Stimulated activated effector memory CD8-positive, alpha-beta T cell treated with anti-CD3 and anti-CD28 coated beads, Interleukin-12 subunit alpha, Interleukin-12 subunit beta, amount 100 ng/mL, for 72 hours (primary cell): ENCODE measurements at regions not wholly inside any gene's neighbourhood (a gene's known extent, or its start where the extent isn't known, plus 50 kb on each side); places are given as distances from the start of the nearest gene placed in this dataset.

Experiments used
- ATAC-seq: fragments of 150-1000 bp; cut with Tn5 transposase; 2 replicates; pipeline ENCODE4 v1.10.0; 2021
- DNase-seq, 2 donors: peaks; one replicate each; pipeline ENCODE4 v3.0.0; 2021 to 2022; ENCODE audit warnings: low spot score in 2 of 2
- H3K27ac Mint-ChIP-seq: one replicate; pipeline ENCODE4 v1.8.0; 2022; ENCODE audit warnings: mild to moderate bottlenecking, mixed read lengths
- H3K36me3 Mint-ChIP-seq: one replicate; pipeline ENCODE4 v1.8.0; 2022; ENCODE audit warnings: mild to moderate bottlenecking, mixed read lengths
- H3K4me1 Mint-ChIP-seq: one replicate; pipeline ENCODE4 v1.8.0; 2022; ENCODE audit warnings: mixed read lengths
- H3K4me3 Mint-ChIP-seq: one replicate; pipeline ENCODE4 v1.8.0; 2022; ENCODE audit warnings: mild to moderate bottlenecking, mixed read lengths
- H3K9me3 Mint-ChIP-seq: one replicate; pipeline ENCODE4 v1.8.0; 2022; ENCODE audit warnings: mixed read lengths

DNA sequence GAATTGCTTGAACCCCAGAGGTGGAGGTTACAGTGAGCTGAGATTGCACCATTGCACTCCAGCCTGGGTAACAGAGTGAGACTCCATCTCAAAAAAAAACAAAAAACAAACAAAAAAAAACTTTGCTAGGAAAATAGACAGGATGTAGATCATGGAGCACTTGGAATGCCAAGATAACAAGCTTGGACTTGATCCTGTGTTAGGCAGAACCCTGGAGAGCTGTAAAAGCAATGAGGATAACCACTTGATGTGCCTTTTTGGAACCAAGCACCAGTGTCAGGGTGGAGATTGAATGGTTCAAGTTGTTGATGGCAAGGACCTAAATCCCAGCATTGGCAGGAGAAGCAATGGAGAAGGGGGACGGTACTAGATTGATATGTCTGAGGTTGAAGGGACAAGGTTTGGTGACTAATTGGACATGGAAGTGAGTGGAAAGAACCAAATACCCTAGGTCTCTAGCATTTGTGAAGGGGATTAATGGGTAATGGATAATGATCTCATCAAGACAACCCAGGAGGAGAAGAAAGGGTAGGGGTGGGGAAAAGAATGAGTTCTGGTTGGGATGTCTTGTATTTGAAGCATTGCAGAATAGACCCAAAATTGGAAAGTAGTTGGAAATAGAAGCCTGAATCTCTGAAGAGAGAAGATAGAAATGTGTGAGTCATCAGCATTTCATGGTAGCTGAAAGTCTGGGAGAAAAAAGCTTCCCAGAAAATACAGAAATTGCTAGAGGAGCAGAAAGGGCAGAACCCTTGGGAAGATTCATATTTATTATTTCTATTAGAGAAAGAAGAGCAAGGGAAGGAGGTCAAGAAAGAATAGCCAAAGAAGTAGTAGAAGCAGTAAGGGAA lies 176.7 kb downstream of the NUAK1 start:
- no peak for DNase-seq

GRCh38 chr12:105967038-105967776 lies 171.5 kb downstream of the NUAK1 start:
- no peak for DNase-seq
- Mint-ChIP-seq H3K4me1 (no peaks in the 10 kb centered on the region), H3K4me3 (no peak overlapping the region), H3K36me3 (no peaks in the 10 kb centered on the region), H3K27ac (no peak overlapping the region), H3K9me3 (no peaks in the 10 kb centered on the region)
- no peak for ATAC-seq

More for the DNA sequence above, 176.7 kb downstream of the NUAK1 start:
- no peak for ATAC-seq
- Mint-ChIP-seq H3K4me1 (no peaks in the 10 kb centered on the region), H3K9me3 (peaks cover 6% of the 10 kb centered on the region), H3K36me3 (no peaks in the 10 kb centered on the region), H3K4me3 (no peak overlapping the region), H3K27ac (no peak overlapping the region)

GRCh38 chr12:105968025-105968424 lies 170.7 kb downstream of the NUAK1 start:
- Mint-ChIP-seq H3K9me3 (no peaks in the 10 kb centered on the region), H3K36me3 (no peaks in the 10 kb centered on the region), H3K27ac (no peak overlapping the region), H3K4me1 (no peaks in the 10 kb centered on the region), H3K4me3 (no peak overlapping the region)
- ATAC-seq, result no peak
- no peak for DNase-seq

DNA sequence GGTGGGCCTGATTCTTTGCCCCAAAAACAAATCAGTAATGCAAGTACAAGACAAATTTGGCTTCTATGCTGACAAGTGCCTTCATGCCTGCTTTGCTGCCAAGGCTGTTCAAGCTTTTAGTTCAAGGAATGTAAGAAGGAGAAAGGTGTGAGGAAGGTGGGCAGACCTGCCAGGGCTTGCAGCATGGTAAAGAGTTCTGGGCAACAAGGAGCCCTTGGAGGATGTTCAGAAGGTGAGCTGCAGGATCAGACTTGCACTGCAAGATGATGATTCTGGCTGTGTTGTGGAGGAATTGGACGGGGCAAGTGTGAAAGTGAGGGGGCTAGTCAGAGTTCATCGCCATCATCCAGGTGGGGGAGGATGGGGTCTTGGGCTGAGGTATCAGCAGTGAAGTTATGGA lies 167.9 kb downstream of the NUAK1 start:
- DNase-seq (no peak), ATAC-seq (no peak)
- Mint-ChIP-seq H3K4me1 (no peaks in the 10 kb centered on the region), H3K9me3 (no peaks in the 10 kb centered on the region), H3K27ac (no peak overlapping the region), H3K4me3 (no peak overlapping the region), H3K36me3 (no peaks in the 10 kb centered on the region)

GRCh38 chr12:105974738-105975137 lies 164.0 kb downstream of the NUAK1 start:
- H3K4me3 Mint-ChIP-seq, result no peak overlapping the region

GRCh38 chr12:105975351-105975750 lies 163.4 kb downstream of the NUAK1 start:
- H3K4me3 Mint-ChIP-seq, result no peak overlapping the region
- ATAC-seq (no peak), DNase-seq (no peak)
- no peak overlapping the region for H3K27ac Mint-ChIP-seq
- H3K4me1 Mint-ChIP-seq, result no peaks in the 10 kb centered on the region
- H3K9me3 Mint-ChIP-seq, result no peaks in the 10 kb centered on the region
- H3K36me3 Mint-ChIP-seq, result no peaks in the 10 kb centered on the region

More at GRCh38 chr12:105974738-105975137, 164.0 kb downstream of the NUAK1 start:
- H3K9me3 Mint-ChIP-seq, result no peaks in the 10 kb centered on the region
- H3K4me1 Mint-ChIP-seq, result no peaks in the 10 kb centered on the region
- no peak for ATAC-seq
- no peaks in the 10 kb centered on the region for H3K36me3 Mint-ChIP-seq
- H3K27ac Mint-ChIP-seq, result no peak overlapping the region
- no peak for DNase-seq

GRCh38 chr12:105977236-105977635 lies 161.5 kb downstream of the NUAK1 start:
- DNase-seq, result no peak
- H3K4me3 Mint-ChIP-seq, result no peak overlapping the region
- H3K9me3 Mint-ChIP-seq, result no peaks in the 10 kb centered on the region
- no peaks in the 10 kb centered on the region for H3K36me3 Mint-ChIP-seq
- no peak overlapping the region for H3K27ac Mint-ChIP-seq
- ATAC-seq, result no peak
- no peaks in the 10 kb centered on the region for H3K4me1 Mint-ChIP-seq

GRCh38 chr12:105977652-105978051 lies 161.1 kb downstream of the NUAK1 start:
- no peaks in the 10 kb centered on the region for H3K36me3 Mint-ChIP-seq
- ATAC-seq, result no peak
- no peaks in the 10 kb centered on the region for H3K9me3 Mint-ChIP-seq
- H3K4me1 Mint-ChIP-seq, result no peaks in the 10 kb centered on the region
- H3K27ac Mint-ChIP-seq, result no peak overlapping the region
- no peak for DNase-seq
- H3K4me3 Mint-ChIP-seq, result no peak overlapping the region

GRCh38 chr12:105978276-105978675 lies 160.5 kb downstream of the NUAK1 start:
- Mint-ChIP-seq H3K4me3 (no peak overlapping the region), H3K27ac (no peak overlapping the region), H3K36me3 (no peaks in the 10 kb centered on the region), H3K4me1 (no peaks in the 10 kb centered on the region), H3K9me3 (no peaks in the 10 kb centered on the region)
- no peak for DNase-seq
- no peak for ATAC-seq

DNA sequence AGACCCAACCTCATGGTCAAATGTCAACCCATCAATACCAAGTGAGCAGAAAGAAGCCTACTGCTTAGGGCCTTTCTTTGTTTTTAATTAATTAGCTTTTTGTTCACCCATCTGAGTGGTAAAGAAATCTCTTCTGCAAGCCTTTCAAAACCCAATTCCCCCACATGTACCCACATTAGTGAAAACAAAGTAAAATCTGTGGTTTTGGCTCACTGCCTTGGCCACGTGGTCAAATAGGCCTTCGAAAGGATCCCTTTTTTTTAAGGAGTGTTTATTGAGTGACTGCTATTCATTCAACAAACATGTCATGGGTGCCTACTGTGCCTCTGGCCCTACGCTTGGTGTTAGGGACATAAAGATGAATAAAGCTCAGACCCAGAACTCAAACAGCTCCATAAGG lies 160.1 kb downstream of the NUAK1 start:
- H3K9me3 Mint-ChIP-seq, result no peaks in the 10 kb centered on the region
- no peaks in the 10 kb centered on the region for H3K4me1 Mint-ChIP-seq
- H3K27ac Mint-ChIP-seq, result no peak overlapping the region
- DNase-seq (no peak), ATAC-seq (no peak)
- no peak overlapping the region for H3K4me3 Mint-ChIP-seq
- H3K36me3 Mint-ChIP-seq, result no peaks in the 10 kb centered on the region

- H3K4me3 Mint-ChIP-seq, result no peak overlapping the region
These were observed 158.7 kb downstream of the NUAK1 start for GRCh38 chr12:105980085-105980484.

GRCh38 chr12:105980533-105980932 lies 158.2 kb downstream of the NUAK1 start:
- no peaks in the 10 kb centered on the region for H3K4me1 Mint-ChIP-seq
- ATAC-seq, result no peak
- no peak overlapping the region for H3K27ac Mint-ChIP-seq
- H3K36me3 Mint-ChIP-seq, result no peaks in the 10 kb centered on the region
- no peak overlapping the region for H3K4me3 Mint-ChIP-seq
- no peaks in the 10 kb centered on the region for H3K9me3 Mint-ChIP-seq
- no peak for DNase-seq

More at GRCh38 chr12:105980085-105980484, 158.7 kb downstream of the NUAK1 start:
- no peak for ATAC-seq
- Mint-ChIP-seq H3K36me3 (no peaks in the 10 kb centered on the region), H3K27ac (no peak overlapping the region), H3K9me3 (no peaks in the 10 kb centered on the region), H3K4me1 (no peaks in the 10 kb centered on the region)
- no peak for DNase-seq

DNA sequence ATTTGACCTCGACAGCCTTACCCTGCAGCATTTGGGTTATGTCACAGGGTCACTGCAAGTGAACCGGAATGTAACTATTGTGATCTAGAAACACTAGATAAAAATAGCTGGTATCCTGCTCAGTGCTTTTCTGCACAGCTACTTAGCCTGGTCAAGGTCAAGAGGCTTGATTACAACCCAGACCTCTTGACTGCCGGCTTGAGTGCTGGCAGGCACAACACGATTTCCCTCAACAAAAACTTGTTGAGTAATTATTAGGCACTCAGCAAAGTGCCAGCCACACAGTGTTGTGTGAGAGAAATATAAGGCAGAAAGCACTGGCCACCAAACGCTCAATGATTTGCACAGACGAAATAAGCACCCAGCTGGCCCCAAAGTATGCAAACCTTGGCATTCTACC lies 156.7 kb downstream of the NUAK1 start:
- Mint-ChIP-seq H3K36me3 (no peaks in the 10 kb centered on the region), H3K4me3 (no peak overlapping the region), H3K27ac (no peak overlapping the region), H3K9me3 (no peaks in the 10 kb centered on the region), H3K4me1 (no peaks in the 10 kb centered on the region)
- ATAC-seq (no peak), DNase-seq (no peak)

- no peak overlapping the region for H3K4me3 Mint-ChIP-seq
- no peak overlapping the region for H3K27ac Mint-ChIP-seq
- ATAC-seq (no peak), DNase-seq (no peak)
- no peaks in the 10 kb centered on the region for H3K4me1 Mint-ChIP-seq
- H3K9me3 Mint-ChIP-seq, result no peaks in the 10 kb centered on the region
- no peaks in the 10 kb centered on the region for H3K36me3 Mint-ChIP-seq
These were observed 155.0 kb downstream of the NUAK1 start for GRCh38 chr12:105983622-105984320.

- peaks cover 4% of the 10 kb centered on the region for H3K9me3 Mint-ChIP-seq
These were observed 153.4 kb downstream of the NUAK1 start for GRCh38 chr12:105985383-105985782.

More at GRCh38 chr12:105985383-105985782, 153.4 kb downstream of the NUAK1 start:
- DNase-seq (no peak), ATAC-seq (no peak)
- H3K27ac Mint-ChIP-seq, result no peak overlapping the region
- H3K4me3 Mint-ChIP-seq, result no peak overlapping the region
- no peaks in the 10 kb centered on the region for H3K36me3 Mint-ChIP-seq
- H3K4me1 Mint-ChIP-seq, result no peaks in the 10 kb centered on the region
